Small intestine (tissue), 7 donors: ENCODE measurements at regions not wholly inside any gene's neighbourhood (a gene's known extent, or its start where the extent isn't known, plus 50 kb on each side); places are given as distances from the start of the nearest gene placed in this dataset.
A peak's percentile ranks its signal among the peaks of the same experiment; 100 is the strongest.

ENCODE experiments used
- DNase-seq, 2 donors: peaks; one replicate each; pipeline versions ENCODE4 v3.0.0 to v3.0.0-alpha.2; 2013
- FAIRE-seq: peaks from 2 replicates; lab custom pipeline; 2012; peaks lifted over from hg19 to GRCh38; lab: Jason Lieb, UNC
- H3K27ac ChIP-seq, 3 donors: one replicate each; pipeline ENCODE4 v1.5.1; 2013; ENCODE audit warnings: low read length in 2 of 3, mild to moderate bottlenecking in 2 of 3, control low read depth in 1 of 3, inconsistent platforms in 1 of 3, low read depth in 1 of 3, moderate library complexity in 1 of 3
- H3K27me3 ChIP-seq, 3 donors: one replicate each; pipeline ENCODE4 v1.6.1; 2013; ENCODE audit warnings: low read length in 3 of 3, inconsistent platforms in 1 of 3; ENCODE audit not compliant: control insufficient read depth in 3 of 3, insufficient read depth in 3 of 3
- H3K36me3 ChIP-seq, 3 donors: one replicate each; pipeline ENCODE4 v1.6.1; 2013; ENCODE audit warnings: low read length in 3 of 3, inconsistent platforms in 1 of 3, low read depth in 1 of 3, mild to moderate bottlenecking in 1 of 3, moderate library complexity in 1 of 3; ENCODE audit not compliant: control insufficient read depth in 3 of 3, insufficient read depth in 2 of 3
- H3K4me1 ChIP-seq, 3 donors: one replicate each; pipeline ENCODE4 v1.6.1; 2013; ENCODE audit warnings: low read length in 2 of 3, inconsistent platforms in 1 of 3, low read depth in 1 of 3, mild to moderate bottlenecking in 1 of 3, moderate library complexity in 1 of 3; ENCODE audit not compliant: control insufficient read depth in 3 of 3, insufficient read depth in 2 of 3
- H3K4me3 ChIP-seq, 3 donors: one replicate each; pipeline ENCODE4 v1.5.1; 2013; ENCODE audit warnings: low read length in 3 of 3, control low read depth in 1 of 3, inconsistent platforms in 1 of 3, low read depth in 1 of 3, mild to moderate bottlenecking in 1 of 3, moderate library complexity in 1 of 3
- H3K9me3 ChIP-seq, 2 donors: one replicate each; pipeline ENCODE4 v1.6.1; 2013; ENCODE audit warnings: low read depth in 1 of 2, low read length in 1 of 2; ENCODE audit not compliant: control insufficient read depth in 2 of 2, insufficient read depth in 1 of 2
- WGBS, 3 donors: extraction: QIAGEN DNeasy Blood & Tissue Kit; methylation state at CpG; one replicate each; pipeline ENCODE4 v1.1.7; 2013; 5-methylcytosine and 5-hydroxymethylcytosine counted together
- donor health status: healthy with polysubstance abuse.
- donor health status: control.
- donor health status: control.
- donor health status: Bipolar disorder and iron deficiency.
- donor health status: healthy.

DNA sequence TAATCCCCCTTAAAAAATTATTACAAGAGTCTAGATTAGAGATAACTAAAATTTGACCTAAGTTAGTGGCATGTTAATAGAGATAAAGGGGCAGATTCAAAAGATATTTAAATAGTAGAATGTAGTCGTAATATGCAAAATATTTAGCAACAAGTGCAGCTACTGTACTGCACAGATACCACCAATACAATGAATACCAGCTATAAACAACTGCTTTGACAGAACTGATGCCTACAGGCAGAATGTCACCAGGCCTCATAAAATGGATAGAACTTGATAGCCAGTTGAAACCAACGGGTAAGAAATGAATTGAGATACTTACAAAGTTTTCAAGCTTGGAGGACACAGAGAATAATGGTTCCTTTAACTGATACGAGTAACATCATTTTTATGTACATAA, 249.3 kb upstream of the VEPH1 start:
- H3K27ac ChIP-seq: no peak overlapping the region
- FAIRE-seq: no peak
- H3K36me3 ChIP-seq: no peaks in the 10 kb centered on the region
- peaks cover 0 to 2% of the 10 kb centered on the region in 2 donors for H3K9me3 ChIP-seq
- peaks cover 0 to 15% (median 0%) of the 10 kb centered on the region in 3 donors for H3K4me1 ChIP-seq
- no peaks in the 10 kb centered on the region for H3K27me3 ChIP-seq
- 56 to 68% (median 59%) methylated on average over 3 of the region's 3 CpGs for WGBS, 3 donors
- DNase-seq: no peak
- H3K4me3 ChIP-seq: no peak overlapping the region

DNA sequence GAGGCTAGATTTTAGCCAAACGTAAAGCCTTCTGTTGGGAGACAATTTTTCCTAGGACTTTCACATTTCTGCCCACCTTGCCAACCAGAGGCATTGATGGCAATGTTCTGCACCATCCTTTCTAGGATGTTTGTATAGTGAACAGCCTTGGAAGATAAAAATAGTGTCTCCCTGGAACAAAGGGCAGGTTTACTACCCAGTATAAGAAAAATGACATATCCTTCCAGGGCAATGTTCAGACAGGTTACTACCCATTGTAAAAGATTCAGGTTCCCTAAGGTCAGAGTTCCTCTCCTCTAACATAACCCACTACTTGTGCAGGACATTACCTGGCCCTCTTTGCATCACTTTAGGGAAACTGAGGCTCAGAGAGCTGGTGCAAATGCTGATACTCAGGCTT, 248.2 kb upstream of the VEPH1 start:
- Histone ChIP-seq H3K27me3 (no peaks in the 10 kb centered on the region), H3K4me1 (peaks cover 0 to 15% (median 0%) of the 10 kb centered on the region in 3 donors), H3K4me3 (no peak overlapping the region), H3K27ac (no peak overlapping the region), H3K36me3 (no peaks in the 10 kb centered on the region), H3K9me3 (peaks cover 0 to 2% of the 10 kb centered on the region in 2 donors)
- DNase-seq (peak in 1 of 2 donors; percentile 55), FAIRE-seq (no peak)
- WGBS, 3 donors: 62 to 72% (median 70%) methylated on average over 1 of the region's 1 CpG

DNA sequence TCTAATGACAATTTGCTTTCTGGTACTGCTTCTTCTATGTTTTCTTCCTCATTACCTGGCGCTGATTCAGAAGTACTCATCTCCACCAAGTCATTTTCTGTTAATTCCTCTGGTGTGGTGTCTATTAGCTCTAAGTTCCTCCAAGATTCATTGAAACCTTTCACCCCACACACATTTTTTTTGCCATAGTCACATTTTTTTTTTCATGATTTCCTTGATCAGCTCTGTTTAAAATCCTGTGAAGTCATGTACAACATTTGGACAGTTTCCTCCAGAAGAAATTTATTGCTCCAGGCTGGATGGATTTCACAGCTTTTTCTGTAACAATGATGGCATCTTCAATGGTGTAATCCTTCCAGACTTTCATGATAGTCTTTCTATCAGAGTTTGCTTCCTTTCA, 243.2 kb upstream of the VEPH1 start:
- Histone ChIP-seq H3K4me1 (no peaks in the 10 kb centered on the region), H3K27me3 (no peaks in the 10 kb centered on the region), H3K4me3 (no peak overlapping the region), H3K36me3 (no peaks in the 10 kb centered on the region), H3K27ac (no peak overlapping the region), H3K9me3 (peaks cover 0 to 2% of the 10 kb centered on the region in 2 donors)
- WGBS, 3 donors: 70 to 87% (median 71%) methylated on average over 1 of the region's 1 CpG
- DNase-seq (no peak), FAIRE-seq (no peak)

DNA sequence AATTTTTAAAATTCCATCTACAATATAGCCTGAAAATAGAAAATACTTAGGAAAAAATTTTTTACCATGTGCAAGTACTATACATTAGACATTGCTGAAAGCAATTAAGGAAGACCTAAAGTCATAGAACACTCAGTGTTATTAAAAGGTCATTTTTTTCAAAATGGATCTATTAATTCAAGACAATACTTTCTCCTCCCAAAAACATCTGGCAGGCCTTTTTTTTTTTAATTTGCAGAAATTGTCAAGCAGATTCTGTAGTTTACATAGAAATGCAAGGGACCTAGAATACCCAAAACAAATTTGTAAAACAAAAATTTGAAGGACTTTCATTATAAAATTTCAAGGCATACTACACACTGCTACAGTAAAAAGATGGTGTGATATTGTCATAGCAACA, 238.4 kb upstream of the VEPH1 start:
- Histone ChIP-seq H3K27me3 (no peaks in the 10 kb centered on the region), H3K4me1 (no peaks in the 10 kb centered on the region), H3K36me3 (no peaks in the 10 kb centered on the region), H3K27ac (no peak overlapping the region), H3K9me3 (peaks cover 0 to 2% of the 10 kb centered on the region in 2 donors), H3K4me3 (no peak overlapping the region)
- DNase-seq (no peak), FAIRE-seq (no peak)

DNA sequence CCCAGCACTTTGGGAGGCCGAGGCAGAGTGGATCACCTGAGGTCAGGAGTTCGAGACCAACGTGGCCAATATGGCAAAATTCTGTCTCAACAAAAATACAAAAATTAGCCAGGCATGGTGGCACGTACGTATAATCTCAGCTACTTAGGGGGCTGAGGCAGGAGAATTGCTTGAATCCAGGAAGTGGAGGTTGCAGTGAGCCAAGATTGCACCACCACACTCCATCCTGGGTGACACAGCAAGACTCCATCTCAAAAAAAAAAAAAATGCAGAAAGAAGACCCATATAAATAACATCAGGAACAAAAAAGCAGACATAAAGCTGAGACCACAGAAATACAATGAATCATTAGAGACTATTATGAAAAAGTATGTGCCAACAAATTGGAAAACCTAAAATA, 235.2 kb upstream of the VEPH1 start:
- FAIRE-seq (no peak), DNase-seq (no peak)
- 72 to 83% (median 81%) methylated on average over 5 of the region's 5 CpGs for WGBS, 3 donors
- no peaks in the 10 kb centered on the region for H3K4me1 ChIP-seq
- no peak overlapping the region for H3K4me3 ChIP-seq
- H3K27ac ChIP-seq: no peak overlapping the region
- peaks cover 0 to 8% of the 10 kb centered on the region in 2 donors for H3K9me3 ChIP-seq
- H3K27me3 ChIP-seq: no peaks in the 10 kb centered on the region
- H3K36me3 ChIP-seq: no peaks in the 10 kb centered on the region

DNA sequence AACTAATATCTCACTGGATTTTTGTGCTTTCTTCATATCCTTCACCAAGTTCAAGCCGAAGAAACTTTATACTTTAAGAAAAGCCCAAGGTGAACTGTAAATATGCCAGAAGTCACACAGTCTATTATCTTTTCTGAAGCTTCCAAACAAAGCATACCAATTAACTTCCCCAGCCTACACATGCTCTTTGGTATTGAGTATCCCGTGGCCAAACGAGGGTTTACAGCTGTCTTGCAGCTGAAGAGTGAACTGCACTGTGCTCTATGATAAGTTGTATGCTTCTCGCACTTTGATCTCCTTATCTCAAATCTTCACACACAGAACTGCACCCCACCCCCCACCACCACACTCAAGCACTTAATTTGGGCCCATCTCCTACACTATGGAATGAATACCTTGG, 215.6 kb upstream of the VEPH1 start:
- FAIRE-seq: no peak
- Histone ChIP-seq H3K27me3 (no peaks in the 10 kb centered on the region), H3K9me3 (no peaks in the 10 kb centered on the region), H3K36me3 (no peaks in the 10 kb centered on the region), H3K4me1 (peaks cover 0 to 8% (median 0%) of the 10 kb centered on the region in 3 donors), H3K4me3 (no peak overlapping the region), H3K27ac (no peak overlapping the region)
- WGBS, 3 donors: 12 to 41% (median 25%) methylated on average over 4 of the region's 4 CpGs
- peak in 1 of 2 donors; percentile 77 for DNase-seq

DNA sequence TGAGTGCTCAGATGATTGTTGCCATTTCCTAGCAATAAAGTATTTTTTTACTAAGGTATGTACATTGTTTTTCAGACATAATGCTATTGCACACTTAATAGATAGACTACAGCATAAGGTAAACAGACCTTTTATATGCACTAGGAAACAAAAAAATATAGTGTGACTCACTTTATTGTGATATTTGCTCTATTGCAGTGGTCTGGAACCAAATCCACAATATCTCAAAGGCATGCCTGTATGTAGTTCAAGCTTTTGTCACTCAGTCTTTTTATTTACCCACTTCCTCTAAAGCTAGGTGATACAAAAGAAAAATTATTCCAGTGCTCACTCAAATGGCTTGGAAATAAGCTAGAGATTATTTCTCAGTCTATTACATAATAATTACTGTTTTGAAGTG, 209.9 kb upstream of the VEPH1 start:
- DNase-seq (no peak), FAIRE-seq (no peak)
- H3K9me3 ChIP-seq: no peaks in the 10 kb centered on the region
- H3K27ac ChIP-seq: no peak overlapping the region
- no peaks in the 10 kb centered on the region for H3K27me3 ChIP-seq
- H3K4me1 ChIP-seq: peaks cover 0 to 3% (median 0%) of the 10 kb centered on the region in 3 donors
- H3K36me3 ChIP-seq: no peaks in the 10 kb centered on the region
- H3K4me3 ChIP-seq: no peak overlapping the region

DNA sequence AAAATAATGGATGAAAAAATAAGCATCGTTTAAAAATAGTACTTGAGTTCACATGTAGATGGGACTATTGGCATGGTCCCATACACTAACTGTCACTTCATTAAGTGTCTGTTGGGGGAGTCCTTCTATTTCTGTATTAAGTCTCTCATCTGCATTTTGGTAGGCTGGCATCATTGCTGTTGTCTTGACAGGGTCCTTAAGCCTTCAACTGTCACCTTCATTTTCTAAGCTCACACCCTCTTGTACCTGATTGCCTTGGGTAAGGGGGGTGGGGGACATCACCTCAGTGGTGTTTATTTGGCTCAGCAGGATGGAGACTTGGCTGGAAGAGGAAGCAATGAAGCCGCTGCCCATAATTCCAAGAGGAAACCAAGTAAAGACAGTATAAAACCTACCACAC, 202.0 kb upstream of the VEPH1 start:
- WGBS, 3 donors: 58 to 76% (median 73%) methylated on average over 2 of the region's 2 CpGs

DNA sequence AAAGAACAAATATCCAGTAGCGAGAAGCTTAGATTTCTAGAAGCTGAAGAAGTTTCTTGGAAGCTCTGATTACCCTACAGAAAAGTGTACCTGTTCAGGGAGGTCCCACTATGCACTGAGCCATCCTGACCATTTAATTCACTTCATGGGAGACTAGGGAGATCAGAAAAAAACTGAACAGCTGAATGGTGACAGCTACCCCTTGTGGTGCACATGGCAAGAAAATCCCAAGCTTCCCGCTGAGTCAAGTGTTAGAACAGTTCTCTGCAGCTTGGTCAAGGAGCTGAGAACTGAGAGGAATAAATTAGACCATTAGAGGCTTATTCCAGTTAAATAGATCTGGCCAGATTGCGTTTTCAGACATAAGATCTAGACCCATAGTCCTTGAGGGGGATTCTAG, 197.2 kb upstream of the VEPH1 start:
- WGBS, 3 donors: 79 to 81% (median 79%) methylated on average over 3 of the region's 3 CpGs
- H3K9me3 ChIP-seq: no peaks in the 10 kb centered on the region
- no peaks in the 10 kb centered on the region for H3K36me3 ChIP-seq
- FAIRE-seq (no peak), DNase-seq (no peak)
- H3K4me3 ChIP-seq: no peak overlapping the region
- no peak overlapping the region for H3K27ac ChIP-seq
- no peaks in the 10 kb centered on the region for H3K27me3 ChIP-seq
- H3K4me1 ChIP-seq: no peaks in the 10 kb centered on the region

More for the DNA sequence above, 202.0 kb upstream of the VEPH1 start:
- DNase-seq (no peak), FAIRE-seq (no peak)
- Histone ChIP-seq H3K4me1 (no peaks in the 10 kb centered on the region), H3K27ac (no peak overlapping the region), H3K27me3 (no peaks in the 10 kb centered on the region), H3K36me3 (no peaks in the 10 kb centered on the region), H3K9me3 (no peaks in the 10 kb centered on the region), H3K4me3 (no peak overlapping the region)
